SK-N-SH (cell line): ENCODE measurements at regions not wholly inside any gene's neighbourhood (a gene's known extent, or its start where the extent isn't known, plus 50 kb on each side); places are given as distances from the start of the nearest gene placed in this dataset.
A peak's percentile ranks its signal among the peaks of the same experiment; 100 is the strongest.
"Not testable (repeated sequence)": the region's sequence is repeated elsewhere in the genome, so short reads cannot be mapped to it uniquely, and the experiment has no call there.

Experiments
- CTCF ChIA-PET: fragments of 300-600, 350-600 bp; formaldehyde crosslinking; extraction: SDS; loops from one replicate; lab custom pipeline; 2021; lab: Yijun Ruan, JAX
- POLR2A ChIA-PET: fragments of 350-600 bp; sonication (Branson Sonifier 250); formaldehyde crosslinking; extraction: SDS; loops from one replicate; lab custom pipeline; 2020; ENCODE audit warnings: antibody characterized with exemption, inconsistent platforms; lab: Yijun Ruan, JAX
- DNase-seq: peaks from one replicate; pipeline ENCODE4 v3.0.0; 2012
- H2AFZ ChIP-seq: fragments of 200-600 bp; sonication (generic); 2 replicates; pipeline ENCODE4 v1.8.1; 2016; ENCODE audit warnings: antibody characterized with exemption, mild to moderate bottlenecking, low read depth
- H3F3A ChIP-seq: fragments of 200-600 bp; sonication (generic); replicated peaks from 2 replicates; pipeline ENCODE3; 2016; ENCODE audit warnings: antibody characterized with exemption, mild to moderate bottlenecking; ENCODE audit not compliant: insufficient read depth
- H3K27ac ChIP-seq, 2 experiments: fragments of 200-500 bp in 1 of 2; fragments of 200-600 bp in 1 of 2; sonication (Bioruptor generic) in 1 of 2; sonication (generic), shearing (Covaris generic) in 1 of 2; 2 replicates each; pipeline versions ENCODE4 v1.5.1 to v1.6.1; 2014 to 2016; ENCODE audit warnings: low read depth in 2 of 2, inconsistent platforms in 1 of 2, low read length in 1 of 2, mild to moderate bottlenecking in 1 of 2, mixed read lengths in 1 of 2
- H3K27me3 ChIP-seq: fragments of 200-600 bp; sonication (generic), shearing (Covaris generic); 2 replicates; pipeline ENCODE4 v1.6.1; 2016; ENCODE audit warnings: mixed run types; ENCODE audit not compliant: insufficient read depth
- H3K36me3 ChIP-seq, 2 experiments: fragments of 200-500 bp in 1 of 2; fragments of 200-600 bp in 1 of 2; sonication (Bioruptor generic) in 1 of 2; sonication (generic) in 1 of 2; replicated peaks in 1 of 2; 2 replicates each; pipeline versions ENCODE3 to v1.5.1; 2014 to 2016; ENCODE audit warnings: low read length in 1 of 2, mild to moderate bottlenecking in 1 of 2; ENCODE audit not compliant: insufficient read depth in 2 of 2, control insufficient read depth in 1 of 2
- H3K4me1 ChIP-seq, 2 experiments: fragments of 200-500 bp in 1 of 2; fragments of 200-600 bp in 1 of 2; sonication (Bioruptor generic) in 1 of 2; sonication (generic), shearing (Covaris generic) in 1 of 2; 2 replicates each; pipeline versions ENCODE4 v1.5.1 to v1.6.1; 2014 to 2016; ENCODE audit warnings: low read depth in 1 of 2, low read length in 1 of 2, mixed run types in 1 of 2; ENCODE audit not compliant: insufficient read depth in 2 of 2, control insufficient read depth in 1 of 2
- H3K4me2 ChIP-seq: fragments of 200-600 bp; sonication (generic), shearing (Covaris generic); 2 replicates; pipeline ENCODE4 v1.6.1; 2017; ENCODE audit warnings: mixed run types
- H3K4me3 ChIP-seq, 2 experiments: fragments of 200-500 bp in 1 of 2; fragments of 200-600 bp in 1 of 2; sonication (Bioruptor generic) in 1 of 2; sonication (generic), shearing (Covaris generic) in 1 of 2; 2 replicates each; pipeline versions ENCODE4 v1.5.1 to v1.8.1; 2014 to 2016; ENCODE audit warnings: low read depth in 2 of 2, inconsistent platforms in 1 of 2, low read length in 1 of 2, mild to moderate bottlenecking in 1 of 2, mixed read lengths in 1 of 2, moderate library complexity in 1 of 2
- H3K79me2 ChIP-seq: fragments of 200-600 bp; sonication (generic); 2 replicates; pipeline ENCODE4 v1.8.1; 2017; ENCODE audit warnings: mild to moderate bottlenecking; ENCODE audit not compliant: insufficient read depth
- H3K9ac ChIP-seq: fragments of 200-600 bp; sonication (generic); 2 replicates; pipeline ENCODE4 v1.6.1; 2017; ENCODE audit warnings: mixed run types
- H3K9me2 ChIP-seq: fragments of 200-600 bp; sonication (generic); 2 replicates; pipeline ENCODE4 v1.6.1; 2017; ENCODE audit warnings: mixed run types
- H3K9me3 ChIP-seq: fragments of 200-600 bp; sonication (generic); 2 replicates; pipeline ENCODE4 v1.6.1; 2017; ENCODE audit warnings: mixed run types, mild to moderate bottlenecking, moderate library complexity
- H4K20me1 ChIP-seq: fragments of 200-600 bp; sonication (generic); 2 replicates; pipeline ENCODE4 v1.6.1; 2017; ENCODE audit warnings: mild to moderate bottlenecking, mixed run types; ENCODE audit not compliant: insufficient read depth
- EZH2phosphoT487 ChIP-seq: fragments of 200-600 bp; sonication (generic); IDR thresholded peaks from 2 replicates; pipeline ENCODE4 v1.6.1; 2017; ENCODE audit warnings: low read depth, mixed run types, mild to moderate bottlenecking, antibody characterized with exemption, moderate library complexity, borderline replicate concordance
- FOSL2 ChIP-seq: IDR thresholded peaks from 2 replicates; pipeline ENCODE4 v1.4.0; 2012; ENCODE audit warnings: low read depth, mild to moderate bottlenecking, moderate library complexity, borderline replicate concordance
- MXI1 ChIP-seq: IDR thresholded peaks from 2 replicates; pipeline ENCODE4 v1.6.1; 2012; ENCODE audit warnings: mild to moderate bottlenecking, low read depth, low read length, improper control_type of control experiment
- NFIC ChIP-seq: IDR thresholded peaks from 2 replicates; pipeline ENCODE4 v1.4.0; 2012; ENCODE audit warnings: borderline replicate concordance
- TCF12 ChIP-seq: IDR thresholded peaks from 2 replicates; pipeline ENCODE4 v1.4.0; 2012
- TEAD4 ChIP-seq: IDR thresholded peaks from 2 replicates; pipeline ENCODE4 v1.4.0; 2012; ENCODE audit warnings: mild to moderate bottlenecking, borderline replicate concordance; ENCODE audit not compliant: insufficient read depth
- YY1 ChIP-seq: IDR thresholded peaks from 2 replicates; pipeline ENCODE4 v1.4.0; 2012; ENCODE audit warnings: low read depth, mild to moderate bottlenecking
- WGBS: methylation state at CpG from one replicate; pipeline ENCODE4 v1.1.6; 2017; ENCODE audit warnings: low lambda C conversion rate; 5-methylcytosine and 5-hydroxymethylcytosine counted together
- TF ChIP-seq, protein P1 (sequence below): IDR thresholded peaks from 2 replicates; pipeline ENCODE4 v1.6.1; 2012; ENCODE audit warnings: mild to moderate bottlenecking, low read depth, low read length, moderate library complexity
- TF ChIP-seq, protein P2 (sequence below): IDR thresholded peaks from 2 replicates; pipeline ENCODE4 v1.4.0; 2012; ENCODE audit warnings: low read depth, borderline replicate concordance

- H3K27ac ChIP-seq, H3K79me2 ChIP-seq, H3K9me2 ChIP-seq, DNase-seq, H3K9ac ChIP-seq, H2AFZ ChIP-seq, H3F3A ChIP-seq, H3K4me2 ChIP-seq, CTCF ChIA-PET, H3K36me3 ChIP-seq, POLR2A ChIA-PET, H3K9me3 ChIP-seq, H3K4me1 ChIP-seq, H4K20me1 ChIP-seq, H3K4me3 ChIP-seq: not testable (repeated sequence)
- WGBS, result 37% methylated on average over 14 of the region's 14 CpGs
- H3K27me3 ChIP-seq, result peaks cover 61% of the 10 kb centered on the region; the same call in 1 of the 2 replicates
Observed at GRCh38 chr6:27549241-27549598, 76.3 kb upstream of the ZNF184 start.

DNA sequence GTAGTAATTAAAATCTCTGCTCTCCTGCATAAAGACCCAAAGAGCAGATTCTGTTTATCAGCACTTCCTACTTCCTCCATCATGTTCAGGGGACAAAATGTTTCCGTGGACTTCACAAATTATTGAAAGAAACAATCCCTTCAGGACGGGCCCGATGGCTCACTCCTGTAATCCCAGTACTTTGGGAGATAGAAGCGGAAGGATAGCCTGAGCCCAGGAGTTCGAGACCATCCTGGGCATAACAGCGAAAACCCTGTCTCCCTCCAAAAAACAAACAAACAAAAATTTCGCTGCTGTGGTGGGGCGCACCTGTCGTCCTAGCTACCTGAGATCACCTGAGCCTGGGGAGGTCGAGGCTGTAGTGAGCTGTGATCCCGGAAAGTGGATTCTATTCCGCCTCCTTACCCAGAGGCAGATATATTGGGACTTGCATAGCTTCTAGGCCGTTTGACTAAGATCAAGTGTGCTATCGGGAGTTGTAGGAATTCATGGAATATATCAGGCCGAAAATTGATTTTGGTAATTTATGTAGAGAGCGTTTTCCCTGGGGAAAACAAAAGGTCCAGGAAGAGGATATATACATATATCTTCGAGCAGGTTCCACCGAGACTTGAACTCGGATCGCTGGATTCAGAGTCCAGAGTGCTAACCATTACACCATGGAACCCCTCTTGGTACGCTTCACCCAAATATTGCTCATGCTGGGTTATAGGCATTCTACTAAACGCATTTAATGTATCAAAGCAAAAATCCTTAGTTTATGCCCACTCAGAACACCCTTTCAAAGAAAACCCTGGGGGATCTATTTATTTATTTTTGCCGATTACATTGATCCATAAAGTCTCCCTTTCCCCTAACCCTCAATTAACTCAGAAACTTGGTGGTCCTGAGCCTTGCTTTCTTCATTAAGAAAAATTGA lies 74.5 kb upstream of the ZNF184 start:
- no peaks in the 10 kb centered on the region for H4K20me1 ChIP-seq
- CTCF ChIA-PET, result no interaction called here
- TF ChIP-seq TEAD4 (peak; percentile 41; the same call in 1 of the 2 replicates), YY1 (no peak), EZH2phosphoT487 (no peak), TCF12 (no peak), MXI1 (no peak), FOSL2 (peak; percentile 49; the same call in 1 of the 2 replicates), NFIC (no peak)
- TF ChIP-seq, protein P1, sequence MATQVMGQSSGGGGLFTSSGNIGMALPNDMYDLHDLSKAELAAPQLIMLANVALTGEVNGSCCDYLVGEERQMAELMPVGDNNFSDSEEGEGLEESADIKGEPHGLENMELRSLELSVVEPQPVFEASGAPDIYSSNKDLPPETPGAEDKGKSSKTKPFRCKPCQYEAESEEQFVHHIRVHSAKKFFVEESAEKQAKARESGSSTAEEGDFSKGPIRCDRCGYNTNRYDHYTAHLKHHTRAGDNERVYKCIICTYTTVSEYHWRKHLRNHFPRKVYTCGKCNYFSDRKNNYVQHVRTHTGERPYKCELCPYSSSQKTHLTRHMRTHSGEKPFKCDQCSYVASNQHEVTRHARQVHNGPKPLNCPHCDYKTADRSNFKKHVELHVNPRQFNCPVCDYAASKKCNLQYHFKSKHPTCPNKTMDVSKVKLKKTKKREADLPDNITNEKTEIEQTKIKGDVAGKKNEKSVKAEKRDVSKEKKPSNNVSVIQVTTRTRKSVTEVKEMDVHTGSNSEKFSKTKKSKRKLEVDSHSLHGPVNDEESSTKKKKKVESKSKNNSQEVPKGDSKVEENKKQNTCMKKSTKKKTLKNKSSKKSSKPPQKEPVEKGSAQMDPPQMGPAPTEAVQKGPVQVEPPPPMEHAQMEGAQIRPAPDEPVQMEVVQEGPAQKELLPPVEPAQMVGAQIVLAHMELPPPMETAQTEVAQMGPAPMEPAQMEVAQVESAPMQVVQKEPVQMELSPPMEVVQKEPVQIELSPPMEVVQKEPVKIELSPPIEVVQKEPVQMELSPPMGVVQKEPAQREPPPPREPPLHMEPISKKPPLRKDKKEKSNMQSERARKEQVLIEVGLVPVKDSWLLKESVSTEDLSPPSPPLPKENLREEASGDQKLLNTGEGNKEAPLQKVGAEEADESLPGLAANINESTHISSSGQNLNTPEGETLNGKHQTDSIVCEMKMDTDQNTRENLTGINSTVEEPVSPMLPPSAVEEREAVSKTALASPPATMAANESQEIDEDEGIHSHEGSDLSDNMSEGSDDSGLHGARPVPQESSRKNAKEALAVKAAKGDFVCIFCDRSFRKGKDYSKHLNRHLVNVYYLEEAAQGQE, result 0 out of 2 replicates have a peak, but pooled peaks have one; percentile 30
- TF ChIP-seq, protein P2, sequence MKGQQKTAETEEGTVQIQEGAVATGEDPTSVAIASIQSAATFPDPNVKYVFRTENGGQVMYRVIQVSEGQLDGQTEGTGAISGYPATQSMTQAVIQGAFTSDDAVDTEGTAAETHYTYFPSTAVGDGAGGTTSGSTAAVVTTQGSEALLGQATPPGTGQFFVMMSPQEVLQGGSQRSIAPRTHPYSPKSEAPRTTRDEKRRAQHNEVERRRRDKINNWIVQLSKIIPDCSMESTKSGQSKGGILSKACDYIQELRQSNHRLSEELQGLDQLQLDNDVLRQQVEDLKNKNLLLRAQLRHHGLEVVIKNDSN, result no peak
- TF ChIP-seq, all 33 proteins: peak for 3
- Histone ChIP-seq H3K79me2 (no peaks in the 10 kb centered on the region), H3K27me3 (peaks cover 57% of the 10 kb centered on the region; the same call in 1 of the 2 replicates), H3F3A (no peaks in the 10 kb centered on the region), H3K4me1 (no peaks in the 10 kb centered on the region; a peak in 1 of 4 replicates), H3K9me3 (no peaks in the 10 kb centered on the region), H3K9ac (no peak overlapping the region), H3K4me2 (peak overlapping the region; percentile 51; the same call in 1 of the 2 replicates), H3K27ac (no peak overlapping the region), H3K36me3 (no peaks in the 10 kb centered on the region), H3K9me2 (no peaks in the 10 kb centered on the region), H2AFZ (no peak overlapping the region), H3K4me3 (peak overlapping the region; percentile 35 to 45; a peak in 3 of 4 replicates)
- 5% methylated on average over 23 of the region's 23 CpGs for WGBS
- peak; percentile 20 for DNase-seq
- POLR2A ChIA-PET, result no interaction called here
